Right lobe of liver (tissue), 6 donors: ENCODE measurements at regions not wholly inside any gene's neighbourhood (a gene's known extent, or its start where the extent isn't known, plus 50 kb on each side); places are given as distances from the start of the nearest gene placed in this dataset.

ENCODE experiments used
- ATAC-seq, 4 donors: fragments of 200-7000 bp; cut with Tn5 transposase; one replicate each; pipeline ENCODE4 v1.9.1; 2020; ENCODE audit warnings: mild to moderate bottlenecking in 4 of 4, moderate library complexity in 4 of 4
- DNase-seq, 3 donors: peaks; one replicate each; pipeline ENCODE4 v3.0.0-alpha.2; 2020
- H3K27ac ChIP-seq, 3 donors: fragments of 200-600 bp; one replicate each; pipeline ENCODE4 v1.8.0; 2022
- H3K27me3 ChIP-seq, 2 donors: fragments of 200-600 bp; one replicate each; pipeline ENCODE4 v1.8.0; 2022
- H3K36me3 ChIP-seq, 4 donors: fragments of 200-600 bp; sonication (generic) in 1 of 4; one replicate each; pipeline versions ENCODE4 v1.5.1 to v1.8.0; 2017 to 2022; ENCODE audit warnings: control low read depth in 1 of 4
- H3K4me1 ChIP-seq, 4 donors: fragments of 200-600 bp; sonication (generic) in 1 of 4; one replicate each; pipeline versions ENCODE4 v1.5.1 to v1.8.0; 2017 to 2022; ENCODE audit warnings: control low read depth in 1 of 4
- H3K4me3 ChIP-seq, 3 donors: fragments of 200-600 bp; one replicate each; pipeline ENCODE4 v1.8.0; 2022
- H3K9me3 ChIP-seq, 4 donors: fragments of 200-600 bp; sonication (generic) in 1 of 4; one replicate each; pipeline versions ENCODE4 v1.5.1 to v1.8.0; 2017 to 2022; ENCODE audit warnings: control low read depth in 1 of 4
- POLR2A ChIP-seq: fragments of 450-650 bp; IDR thresholded peaks from one replicate; pipeline ENCODE4 v1.6.1; 2017; ENCODE audit warnings: antibody characterized with exemption, mild to moderate bottlenecking
- whole genome bisulfite sequencing: methylation state at CpG from one replicate; pipeline ENCODE4 v1.1.6; 2018; ENCODE audit warnings: low coverage, low lambda C conversion rate; ENCODE audit not compliant: insufficient coverage; ENCODE audit errors: missing lambda C conversion rate; 5-methylcytosine and 5-hydroxymethylcytosine counted together
- intact Hi-C, 2 donors: fragments of 100-400 bp; cut with DNase I; formaldehyde crosslinking; loops; one replicate each; pipeline versions ENCODE4 v1.11.2 to v1.14.1; 2022
- TF ChIP-seq, protein P1 (sequence below), 4 donors: fragments of 200-600 bp in 3 of 4; fragments of 450-650 bp in 1 of 4; IDR thresholded peaks; one replicate each; pipeline versions ENCODE4 v1.5.1 to v1.8.0; 2016 to 2022; ENCODE audit warnings: antibody characterized with exemption in 4 of 4, mild to moderate bottlenecking in 2 of 4
- donor health status: DM: no; HTN: yes; CAD: no.
- donor health status: DM: no; HTN: no; CAD: no.
- donor health status: DM: no; HTN: no; CAD: no.
- donor health status: DM: no; HTN: yes; CAD: no.
- donor health status: DM: no; HTN: yes; CAD: no.

DNA sequence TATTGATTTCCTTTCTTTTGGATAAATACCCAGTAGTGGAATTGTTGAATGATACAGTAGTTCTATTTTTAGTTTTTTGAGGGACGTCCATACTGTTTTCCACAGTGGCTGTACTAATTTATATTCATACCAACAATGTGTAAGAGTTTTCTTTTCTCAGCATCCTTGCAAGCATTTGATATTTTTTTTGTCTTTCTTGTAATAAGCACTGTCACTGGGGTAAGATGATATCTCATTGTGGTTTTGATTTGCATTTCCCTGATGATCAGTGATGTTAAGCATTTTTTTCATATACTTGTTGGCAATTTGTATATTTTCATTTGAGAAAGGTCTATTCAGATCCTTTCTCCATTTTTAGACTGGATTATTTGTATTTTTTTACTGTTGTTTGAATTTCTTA, 308.7 kb downstream of the PTEN start:
- Histone ChIP-seq H3K27me3 (no peaks in the 10 kb centered on the region), H3K9me3 (no peaks in the 10 kb centered on the region), H3K36me3 (no peaks in the 10 kb centered on the region), H3K4me3 (no peak overlapping the region), H3K4me1 (no peaks in the 10 kb centered on the region), H3K27ac (no peak overlapping the region)
- no peak for DNase-seq
- TF ChIP-seq POLR2A = no peak
- TF ChIP-seq, protein P1, sequence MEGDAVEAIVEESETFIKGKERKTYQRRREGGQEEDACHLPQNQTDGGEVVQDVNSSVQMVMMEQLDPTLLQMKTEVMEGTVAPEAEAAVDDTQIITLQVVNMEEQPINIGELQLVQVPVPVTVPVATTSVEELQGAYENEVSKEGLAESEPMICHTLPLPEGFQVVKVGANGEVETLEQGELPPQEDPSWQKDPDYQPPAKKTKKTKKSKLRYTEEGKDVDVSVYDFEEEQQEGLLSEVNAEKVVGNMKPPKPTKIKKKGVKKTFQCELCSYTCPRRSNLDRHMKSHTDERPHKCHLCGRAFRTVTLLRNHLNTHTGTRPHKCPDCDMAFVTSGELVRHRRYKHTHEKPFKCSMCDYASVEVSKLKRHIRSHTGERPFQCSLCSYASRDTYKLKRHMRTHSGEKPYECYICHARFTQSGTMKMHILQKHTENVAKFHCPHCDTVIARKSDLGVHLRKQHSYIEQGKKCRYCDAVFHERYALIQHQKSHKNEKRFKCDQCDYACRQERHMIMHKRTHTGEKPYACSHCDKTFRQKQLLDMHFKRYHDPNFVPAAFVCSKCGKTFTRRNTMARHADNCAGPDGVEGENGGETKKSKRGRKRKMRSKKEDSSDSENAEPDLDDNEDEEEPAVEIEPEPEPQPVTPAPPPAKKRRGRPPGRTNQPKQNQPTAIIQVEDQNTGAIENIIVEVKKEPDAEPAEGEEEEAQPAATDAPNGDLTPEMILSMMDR (IDR thresholded peaks at IDR 0.05) = no peak
- ATAC-seq = no peak
- 32% methylated on average over 1 of the region's 1 CpG for WGBS
- intact Hi-C loops = no loop called here

DNA sequence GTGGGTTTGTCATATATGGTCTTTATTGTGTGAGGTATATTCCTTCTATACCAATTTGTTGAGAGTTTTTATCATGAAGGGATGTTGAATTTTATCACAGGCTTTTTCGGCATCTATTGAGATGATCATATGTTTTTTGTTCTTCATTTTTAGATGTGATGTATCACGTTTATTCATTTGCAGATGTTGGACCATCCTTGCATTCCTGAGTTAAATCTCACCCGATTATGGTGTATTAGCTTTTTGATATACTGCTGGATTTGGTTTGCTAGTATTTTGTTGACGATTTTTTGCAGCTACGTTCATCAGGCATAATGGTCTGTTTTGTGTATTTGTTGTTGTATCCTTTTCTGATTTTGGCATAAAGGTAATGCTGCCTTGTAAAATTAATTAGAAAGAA, 311.0 kb downstream of the PTEN start:
- no peaks in the 10 kb centered on the region for H3K9me3 ChIP-seq
- no peaks in the 10 kb centered on the region for H3K27me3 ChIP-seq
- WGBS = 94% methylated on average over 5 of the region's 5 CpGs
- H3K27ac ChIP-seq = no peak overlapping the region
- TF ChIP-seq POLR2A = no peak
- TF ChIP-seq, protein P1 (IDR thresholded peaks at IDR 0.05) = no peak
- H3K4me3 ChIP-seq = no peak overlapping the region
- no peak for DNase-seq
- ATAC-seq = no peak
- no peaks in the 10 kb centered on the region for H3K36me3 ChIP-seq
- no peaks in the 10 kb centered on the region for H3K4me1 ChIP-seq
- intact Hi-C loops = no loop called here

- H3K27me3 ChIP-seq = no peaks in the 10 kb centered on the region
- H3K9me3 ChIP-seq = no peaks in the 10 kb centered on the region
- H3K4me3 ChIP-seq = no peak overlapping the region
- DNase-seq = no peak
- H3K36me3 ChIP-seq = no peaks in the 10 kb centered on the region
- H3K4me1 ChIP-seq = no peaks in the 10 kb centered on the region
- intact Hi-C loops = no loop called here
- no peak overlapping the region for H3K27ac ChIP-seq
- no peak for TF ChIP-seq POLR2A
- TF ChIP-seq, protein P1 (IDR thresholded peaks at IDR 0.05) = no peak
- no peak for ATAC-seq
These were observed 315.3 kb downstream of the PTEN start for GRCh38 chr10:88178758-88179157.

DNA sequence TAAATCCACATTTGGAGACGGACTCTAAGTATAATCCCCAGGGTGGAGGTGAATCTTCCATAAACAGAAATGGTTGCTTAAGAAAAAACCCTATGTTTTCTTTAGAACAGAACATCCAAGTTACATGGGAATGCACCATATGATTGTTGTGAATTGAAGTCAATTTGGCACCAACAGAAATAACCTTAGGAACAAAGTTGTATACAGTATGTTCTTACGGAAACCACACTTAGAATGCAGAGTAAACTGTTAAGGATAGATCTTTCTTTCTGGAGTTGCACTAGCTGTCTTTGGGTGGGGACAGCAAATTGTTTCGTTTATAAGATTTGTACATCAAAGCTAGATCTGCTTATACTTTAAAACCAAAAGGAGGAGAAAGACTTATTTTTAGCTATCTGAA, 316.4 kb downstream of the PTEN start:
- no peaks in the 10 kb centered on the region for H3K9me3 ChIP-seq
- no peak overlapping the region for H3K27ac ChIP-seq
- WGBS = 73% methylated on average over 3 of the region's 3 CpGs
- no peaks in the 10 kb centered on the region for H3K4me1 ChIP-seq
- TF ChIP-seq, protein P1 (IDR thresholded peaks at IDR 0.05) = no peak
- TF ChIP-seq POLR2A = no peak
- no peak overlapping the region for H3K4me3 ChIP-seq
- no peaks in the 10 kb centered on the region for H3K36me3 ChIP-seq
- H3K27me3 ChIP-seq = no peaks in the 10 kb centered on the region
- intact Hi-C loops = no loop called here
- no peak for ATAC-seq
- DNase-seq = no peak

DNA sequence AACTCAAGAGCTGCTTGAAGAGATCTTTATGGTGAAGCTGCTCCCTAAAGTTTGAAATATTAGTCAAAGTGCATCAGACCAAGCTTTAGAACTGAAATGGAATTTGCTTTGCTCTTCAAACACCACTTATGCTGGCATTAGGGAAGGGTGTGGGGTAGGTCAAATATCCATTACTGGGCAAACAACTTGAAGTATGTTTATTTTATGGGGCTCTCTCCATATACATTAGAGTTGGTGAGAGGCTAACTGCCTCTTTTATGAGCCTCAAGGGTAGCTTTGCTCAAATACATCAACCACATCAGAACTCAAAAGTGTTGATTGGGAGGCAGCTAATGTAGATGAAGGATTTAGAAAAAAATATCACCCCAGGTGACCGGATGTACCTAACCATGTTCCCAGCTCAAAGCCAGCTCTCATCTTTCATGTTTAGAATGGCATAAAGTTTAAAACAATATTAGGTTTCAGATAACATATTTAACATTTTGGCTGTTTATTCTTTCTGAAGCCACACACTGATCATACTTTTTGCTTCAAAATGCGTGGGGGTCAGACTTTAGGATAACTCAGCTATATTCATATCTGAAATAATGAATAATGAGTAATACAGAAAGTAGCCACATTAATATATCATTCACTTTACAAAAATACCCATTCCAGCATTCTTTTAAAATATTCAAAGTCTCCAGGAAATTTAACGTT, 318.6 kb downstream of the PTEN start:
- no peak for TF ChIP-seq POLR2A
- TF ChIP-seq, protein P1 (IDR thresholded peaks at IDR 0.05) = no peak
- no peak for DNase-seq
- Histone ChIP-seq H3K27ac (no peak overlapping the region), H3K36me3 (no peaks in the 10 kb centered on the region), H3K27me3 (no peaks in the 10 kb centered on the region), H3K4me3 (no peak overlapping the region), H3K9me3 (no peaks in the 10 kb centered on the region), H3K4me1 (no peaks in the 10 kb centered on the region)
- 73% methylated on average over 3 of the region's 3 CpGs for WGBS
- intact Hi-C loops = no loop called here
- no peak for ATAC-seq
